HG03378 (cell line): ENCODE measurements at regions not wholly inside any gene's neighbourhood (a gene's known extent, or its start where the extent isn't known, plus 50 kb on each side); places are given as distances from the start of the nearest gene placed in this dataset.

Experiments
- ATAC-seq: cut with Tn5 transposase; IDR thresholded peaks from one replicate; pipeline ENCODE4 v1.9.1; 2021; ENCODE audit warnings: mild to moderate bottlenecking, moderate library complexity; ENCODE audit not compliant: unreplicated experiment

DNA sequence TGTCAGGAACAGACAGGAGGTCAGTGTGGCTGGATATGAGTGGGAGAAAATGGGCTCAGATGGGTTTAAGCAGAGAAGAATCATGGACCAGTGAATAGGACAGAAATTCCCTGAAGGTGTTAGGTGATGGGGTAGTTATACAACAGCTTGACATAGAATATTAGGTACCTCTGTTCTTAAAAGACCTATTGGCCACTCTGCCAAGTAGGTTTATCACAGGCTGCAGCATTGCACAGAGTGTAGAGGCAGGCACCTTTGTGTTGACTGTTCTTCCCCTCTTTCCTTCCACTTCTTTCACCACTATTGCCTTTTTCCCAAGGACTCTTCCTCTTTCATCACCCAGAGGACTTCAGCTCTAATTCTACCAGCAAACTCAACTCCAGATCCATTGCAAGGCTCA, 274.4 kb downstream of the CDCA7 start:
- ATAC-seq: no peak

DNA sequence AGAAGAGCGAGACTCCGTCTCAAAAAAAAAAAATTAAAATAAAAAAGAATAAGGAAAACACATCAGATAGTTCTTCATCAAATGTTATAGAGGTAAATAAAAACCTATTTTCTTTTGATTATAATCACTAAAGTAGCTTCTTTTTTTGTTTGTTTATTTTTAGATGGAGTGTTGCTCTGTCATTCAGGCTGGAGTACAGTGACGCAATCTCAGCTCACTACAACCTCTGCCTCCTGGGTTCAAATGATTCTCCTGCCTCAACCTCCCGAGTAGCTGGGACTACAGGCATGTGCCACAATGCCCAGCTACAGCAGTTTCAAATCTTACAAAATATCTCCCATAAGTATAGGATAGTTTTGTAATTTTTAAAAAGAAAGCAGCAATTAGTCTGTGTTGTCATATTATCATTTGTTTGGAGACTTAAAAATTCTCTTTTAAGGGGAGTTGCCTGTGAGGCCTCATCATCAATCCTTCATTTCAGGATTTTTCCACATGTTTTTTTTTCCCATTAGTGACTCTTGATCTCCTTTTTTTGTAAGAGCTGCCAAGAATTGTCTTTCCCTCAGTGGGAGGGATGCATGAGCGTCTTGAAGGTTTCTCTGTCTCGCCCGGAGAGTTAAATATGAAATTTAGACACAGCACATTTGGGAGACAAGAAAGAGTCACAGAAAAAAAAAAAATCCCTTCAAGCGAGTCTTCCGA, 275.9 kb downstream of the CDCA7 start:
- no peak for ATAC-seq

DNA sequence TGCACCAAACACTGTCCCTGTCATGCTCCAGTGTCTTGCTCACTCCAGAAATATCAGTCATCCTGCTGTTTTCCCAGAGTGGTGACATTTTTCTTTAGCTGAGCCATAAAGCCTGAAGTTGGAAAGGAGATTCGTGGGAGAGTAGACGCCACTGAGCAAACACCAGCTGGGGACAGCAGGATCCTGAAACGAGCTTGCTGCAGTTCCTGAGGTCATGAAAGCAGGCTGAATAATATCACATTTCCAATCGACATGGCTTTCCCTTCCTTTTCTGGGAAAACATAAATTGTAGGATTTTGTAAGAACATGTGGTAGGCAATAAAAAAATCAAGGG, 276.4 kb downstream of the CDCA7 start:
- no peak for ATAC-seq

DNA sequence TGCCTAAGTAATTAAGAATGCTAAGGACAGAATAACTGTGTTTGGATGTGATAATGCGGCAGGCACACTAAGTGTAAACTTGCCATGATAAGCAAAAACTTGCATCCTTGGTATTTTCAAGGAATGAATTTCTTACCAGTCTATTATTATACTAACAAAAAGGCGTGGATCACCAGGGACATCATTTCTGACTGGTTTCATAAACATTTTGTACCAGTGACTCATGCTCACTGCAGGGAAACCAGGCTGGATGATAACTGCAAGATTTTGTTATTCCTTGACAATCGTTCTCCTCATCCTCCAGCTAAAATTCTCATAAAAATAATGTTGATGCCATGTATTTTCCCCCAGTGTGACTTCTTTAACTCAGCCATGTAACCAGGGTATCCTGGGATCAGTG, 289.5 kb downstream of the CDCA7 start:
- no peak for ATAC-seq

DNA sequence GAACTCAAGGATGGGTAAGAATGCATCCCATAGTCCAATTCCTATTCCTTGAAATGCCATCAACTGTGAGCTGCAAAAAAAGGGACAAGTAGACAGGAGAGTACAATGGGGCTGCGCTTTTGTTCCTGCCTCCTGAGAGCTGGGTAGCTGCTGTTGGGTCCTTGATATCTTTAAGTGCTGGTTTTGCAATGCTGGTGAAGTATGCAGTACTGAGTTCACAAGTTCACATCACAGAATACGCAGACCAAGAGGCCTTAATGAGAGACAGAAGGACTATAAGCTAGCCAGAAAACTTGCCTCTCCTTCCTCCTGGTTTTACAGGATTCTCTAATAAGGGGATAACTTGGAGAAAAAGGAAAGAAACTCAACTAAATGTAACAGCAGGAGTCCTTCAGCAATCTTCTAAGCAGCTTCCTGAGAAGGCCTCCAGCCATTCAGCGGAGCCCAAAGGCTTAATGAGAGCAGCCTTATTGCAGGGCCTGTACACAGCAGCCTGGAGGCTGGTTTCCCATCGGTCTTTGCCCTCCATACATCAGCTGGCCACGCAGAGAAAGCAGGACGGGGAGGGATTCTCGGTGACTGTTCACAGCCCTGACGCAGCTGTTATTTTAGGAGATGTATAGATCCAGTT, 293.1 kb downstream of the CDCA7 start:
- ATAC-seq: no peak

DNA sequence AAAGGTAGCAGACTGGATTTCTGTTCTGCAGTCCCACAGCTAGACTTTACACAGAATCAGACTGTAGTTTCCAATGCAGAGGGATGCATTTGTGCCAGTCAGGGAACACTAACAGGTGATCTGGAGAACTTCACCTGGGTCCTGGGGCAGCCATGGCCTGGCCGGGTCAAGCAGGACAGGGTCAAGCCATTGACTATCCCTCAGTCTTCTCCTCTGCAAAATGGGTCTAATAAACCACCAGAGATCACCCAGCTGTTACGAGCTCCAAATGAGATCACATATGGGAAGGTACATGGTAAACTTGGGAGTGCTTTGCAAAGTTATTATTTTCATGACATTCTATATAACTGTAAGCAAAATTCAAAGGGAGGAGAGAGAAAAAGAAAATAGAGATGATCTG, 294.1 kb downstream of the CDCA7 start:
- ATAC-seq: no peak

DNA sequence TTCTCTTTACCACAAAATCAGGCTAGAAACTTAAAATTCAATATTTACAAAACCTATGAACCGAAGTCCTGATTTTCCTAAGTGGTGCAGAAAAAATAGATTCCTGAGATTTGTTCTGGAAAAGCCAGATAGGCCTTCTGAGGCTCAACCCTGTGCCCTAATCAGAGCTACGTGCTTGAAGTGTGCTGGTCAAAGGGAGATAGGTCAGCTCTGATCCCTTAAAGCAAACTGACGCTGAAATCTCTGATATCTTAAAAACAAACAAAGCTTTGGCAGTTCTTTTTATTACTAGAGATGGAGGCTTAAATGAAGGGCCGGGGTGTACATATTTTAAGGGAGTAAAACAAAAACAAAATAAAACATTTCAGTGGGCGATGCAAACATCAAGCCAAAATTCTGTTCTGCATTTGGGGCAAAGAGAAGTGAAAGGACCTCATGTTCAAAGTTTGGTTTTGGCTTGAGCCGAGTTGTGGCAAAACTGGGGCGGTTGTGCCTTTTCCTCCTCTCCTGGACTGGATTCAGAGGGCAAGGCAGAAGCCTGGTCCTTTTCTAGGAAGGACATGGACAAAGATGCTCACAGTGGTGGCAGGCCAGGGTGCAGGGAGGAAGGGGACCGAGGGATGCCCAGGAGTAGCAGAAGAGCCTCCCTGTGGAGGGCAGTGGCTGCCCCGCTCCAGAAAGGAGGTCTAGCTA, 295.0 kb downstream of the CDCA7 start:
- ATAC-seq: no peak

DNA sequence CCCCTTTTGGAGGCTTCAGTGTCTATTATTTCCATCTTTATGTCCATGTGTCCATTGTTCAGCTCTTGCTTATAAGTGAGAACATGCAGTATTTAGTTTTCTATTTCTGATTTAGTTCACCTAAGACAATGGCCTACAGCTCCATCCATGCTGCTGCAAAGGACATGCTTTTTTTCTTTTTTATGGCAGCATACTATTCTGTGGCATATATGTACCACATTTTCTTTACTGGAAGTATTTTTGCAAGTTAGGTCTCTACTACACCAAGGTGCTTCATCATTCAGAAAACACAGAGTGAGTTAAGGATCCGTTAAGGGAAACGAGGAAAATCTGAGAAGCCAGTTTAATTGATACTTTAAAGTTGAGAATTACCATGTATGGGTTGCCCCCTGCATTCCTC, 297.2 kb downstream of the CDCA7 start:
- no peak for ATAC-seq

DNA sequence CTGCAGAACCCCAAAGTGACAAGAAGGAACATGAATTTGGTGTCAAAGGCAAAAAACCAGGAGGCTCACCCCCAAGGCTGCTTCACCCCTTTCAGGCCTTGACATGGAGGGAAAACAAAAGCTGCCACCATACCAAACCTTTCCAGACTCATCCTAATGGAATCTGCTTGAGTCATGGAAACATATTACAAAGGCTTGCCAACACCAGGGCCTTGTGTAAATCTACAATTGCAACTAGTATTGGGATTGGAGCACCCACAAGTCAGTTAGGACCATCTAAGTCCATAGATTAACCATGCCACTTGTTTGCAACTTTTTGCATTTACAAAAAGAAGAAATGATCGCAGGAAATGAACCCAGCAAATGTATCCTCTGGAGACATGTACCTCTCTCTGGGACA, 297.6 kb downstream of the CDCA7 start:
- ATAC-seq: no peak

DNA sequence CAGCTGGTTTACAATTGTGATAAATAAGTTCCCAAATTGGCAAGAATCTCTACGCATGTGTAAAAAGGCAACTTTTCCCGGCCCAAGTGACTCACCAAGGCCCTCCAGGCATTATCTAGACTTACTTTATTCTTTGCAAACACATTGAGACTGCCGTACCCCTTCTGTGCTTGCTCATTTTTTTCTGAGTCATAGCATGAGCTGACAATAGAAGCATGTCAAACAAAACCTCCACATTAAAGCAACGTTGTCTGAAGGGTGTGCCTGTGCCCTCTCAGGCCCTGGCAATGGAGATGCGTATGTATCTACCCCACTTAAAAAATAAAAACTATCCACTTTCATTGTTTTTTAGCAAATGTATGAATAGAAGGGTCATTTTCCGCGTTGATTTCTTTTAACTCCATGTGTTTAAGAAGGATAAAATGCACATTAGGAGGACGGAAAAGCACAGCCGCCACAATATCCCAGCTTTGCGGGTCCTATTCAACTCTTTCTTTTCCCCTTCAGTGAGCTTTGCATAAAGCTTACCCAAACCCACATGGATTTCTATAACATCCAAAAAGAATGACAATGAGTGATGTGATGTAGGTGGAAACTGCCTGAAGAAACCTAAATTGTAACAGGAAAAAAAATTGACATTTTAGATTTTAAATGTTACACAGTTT, 298.2 kb downstream of the CDCA7 start:
- no peak for ATAC-seq

DNA sequence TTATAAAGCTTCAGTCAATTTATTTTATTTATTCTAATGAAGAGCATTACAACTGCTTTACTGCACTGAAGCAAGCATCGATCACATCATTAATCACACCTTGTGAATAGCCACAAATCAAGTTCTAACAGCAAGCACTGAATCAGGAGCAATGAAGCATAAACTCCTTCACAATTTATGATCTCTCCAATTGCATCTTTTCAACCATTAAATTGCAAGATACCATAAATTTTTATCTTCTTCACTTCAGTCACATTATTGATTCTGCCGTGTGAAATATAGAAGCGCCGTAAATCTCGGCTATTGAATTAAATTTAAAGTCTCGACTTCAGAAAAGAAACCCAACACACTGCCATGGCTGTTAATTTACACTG, 298.7 kb downstream of the CDCA7 start:
- no peak for ATAC-seq

DNA sequence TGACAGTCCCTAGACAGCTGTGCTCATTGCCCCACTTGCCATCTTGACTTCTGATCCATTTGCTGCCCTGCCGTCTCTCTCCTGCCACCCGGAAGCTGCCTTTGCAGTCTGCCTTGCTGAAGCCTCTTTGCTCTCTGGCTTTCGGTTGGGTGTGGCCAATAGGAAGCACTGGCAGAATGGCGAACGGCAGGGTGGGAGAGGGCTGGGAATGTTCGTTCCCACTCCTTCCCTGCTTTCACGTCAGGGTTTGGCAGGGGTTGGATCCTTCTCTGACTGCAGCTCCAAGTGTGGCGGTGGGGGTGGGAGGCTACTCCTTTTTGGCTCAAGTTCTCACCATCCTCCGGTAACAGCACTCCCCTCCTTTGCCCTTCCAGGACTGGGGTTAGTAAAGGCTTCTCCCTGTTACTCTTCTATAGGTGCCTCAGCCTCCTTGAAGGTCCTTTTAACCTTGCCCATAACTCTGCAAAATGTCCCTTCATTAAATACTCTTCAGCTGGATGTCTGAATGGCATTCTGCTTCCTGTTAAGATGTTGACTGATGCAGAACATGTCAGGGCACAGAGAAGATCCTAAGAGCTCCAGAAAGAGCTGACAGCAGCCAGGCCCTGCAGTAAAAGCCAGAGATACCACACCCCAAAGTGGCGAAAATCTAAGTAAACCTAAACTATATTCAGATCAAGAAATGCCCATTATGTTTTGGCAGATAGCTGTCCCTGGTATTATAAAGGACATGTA, 299.7 kb downstream of the CDCA7 start:
- ATAC-seq: no peak

DNA sequence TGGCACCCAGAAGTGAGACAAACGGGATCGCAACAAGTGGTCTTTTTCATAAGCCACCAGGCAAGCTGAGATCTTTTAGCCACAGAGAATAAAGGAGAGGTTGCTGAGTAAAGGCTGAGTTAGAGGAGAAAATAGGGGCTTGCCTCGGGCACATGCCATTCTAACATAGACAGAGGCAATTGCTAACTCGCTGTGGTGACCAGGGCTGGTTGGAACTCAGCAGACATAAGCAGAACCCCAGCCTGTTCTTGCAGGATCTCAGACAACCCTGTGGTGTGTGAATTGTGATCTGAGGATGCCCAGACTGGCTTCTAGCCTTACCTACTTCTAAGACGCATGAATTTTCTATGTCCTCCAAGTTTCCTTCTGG, 300.2 kb downstream of the CDCA7 start:
- no peak for ATAC-seq

DNA sequence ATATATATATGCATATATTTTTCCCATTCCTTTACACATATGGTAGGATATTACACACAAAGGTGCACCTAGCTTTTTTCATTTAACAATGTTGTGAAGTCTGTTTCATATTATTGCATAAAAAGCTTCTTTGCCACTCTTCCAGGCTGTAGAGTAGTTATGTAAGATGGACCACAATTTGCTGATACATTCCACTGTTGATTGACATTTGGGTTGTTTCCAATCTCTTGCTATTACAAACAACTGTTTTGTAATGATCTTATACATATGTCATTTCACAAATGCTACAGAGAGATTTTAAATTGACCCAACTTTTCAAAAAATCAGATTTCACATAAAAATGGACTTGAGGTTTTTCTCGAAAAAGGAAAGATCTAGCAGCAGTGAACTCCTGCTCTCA, 301.4 kb downstream of the CDCA7 start:
- ATAC-seq: no peak

DNA sequence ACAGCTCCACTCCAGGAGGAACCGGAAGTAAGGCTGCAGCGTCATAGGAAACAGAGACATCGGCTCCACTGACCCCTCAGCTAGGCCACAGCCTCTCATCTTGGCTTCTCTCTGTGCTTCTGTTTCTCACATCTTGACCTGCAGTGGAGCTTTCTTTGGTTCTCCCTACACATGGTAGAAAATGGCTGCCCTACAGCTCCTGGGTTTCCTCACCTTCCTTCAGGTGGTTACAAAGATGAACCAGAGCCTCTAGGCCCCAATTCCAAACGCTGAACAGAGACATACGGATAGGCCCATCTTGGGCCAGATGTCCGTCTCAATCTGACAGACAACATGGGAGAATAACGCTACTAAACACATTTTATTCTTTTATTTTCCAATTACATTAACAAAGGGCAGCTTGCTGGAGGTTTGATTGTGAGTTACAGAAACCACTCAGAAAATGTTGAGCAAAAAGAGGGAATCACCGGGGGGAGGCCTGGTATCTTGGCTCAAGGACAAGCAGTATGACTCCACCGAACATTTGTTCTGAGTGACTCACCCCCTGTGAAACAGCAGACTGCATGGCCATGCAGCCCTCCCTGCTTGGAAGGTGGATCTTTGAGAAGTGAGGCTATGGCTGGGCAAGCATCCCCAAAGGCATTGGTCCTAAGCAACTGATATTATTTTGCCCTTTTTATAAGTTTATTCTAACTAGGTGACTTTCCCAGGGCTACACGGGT, 303.5 kb downstream of the CDCA7 start:
- no peak for ATAC-seq

DNA sequence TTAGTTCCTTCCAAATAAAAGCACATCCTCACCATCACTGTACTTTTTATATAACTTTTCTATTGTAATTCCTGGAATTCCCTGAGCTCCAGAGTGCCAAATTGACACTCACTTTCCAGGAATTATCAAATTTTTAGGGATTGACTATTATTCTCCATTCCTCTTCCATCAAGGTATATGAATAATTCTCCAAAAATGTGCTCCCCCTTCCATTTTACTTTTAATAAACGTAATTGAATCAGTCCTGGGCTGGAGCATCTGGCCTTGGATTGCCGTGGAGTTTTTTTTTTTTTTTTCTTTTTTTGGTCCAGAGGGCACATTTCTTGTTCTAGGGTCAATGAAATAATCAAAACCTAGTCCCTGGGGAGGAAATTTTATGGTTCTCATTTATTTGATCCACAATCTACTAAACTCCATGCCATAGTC, 304.3 kb downstream of the CDCA7 start:
- ATAC-seq: no peak

DNA sequence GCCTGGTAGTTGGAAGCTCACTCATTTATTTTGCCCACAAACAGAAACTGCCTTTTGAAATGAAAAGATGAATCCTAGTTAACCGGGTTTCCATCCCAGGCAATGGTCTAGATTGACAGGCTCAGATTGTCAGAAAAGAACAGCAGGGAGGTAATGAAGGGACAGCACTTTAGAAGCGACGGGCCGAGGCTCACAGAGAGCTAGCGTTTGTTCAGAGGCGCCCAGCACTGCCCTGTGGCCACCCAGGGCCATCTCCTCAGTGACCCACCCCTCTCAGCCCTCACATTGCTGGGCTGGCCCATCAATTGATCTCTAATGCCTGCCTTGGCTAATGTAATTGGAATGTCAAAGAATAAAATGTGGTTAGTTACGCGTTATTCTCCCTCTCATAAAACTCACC, 304.8 kb downstream of the CDCA7 start:
- no peak for ATAC-seq

DNA sequence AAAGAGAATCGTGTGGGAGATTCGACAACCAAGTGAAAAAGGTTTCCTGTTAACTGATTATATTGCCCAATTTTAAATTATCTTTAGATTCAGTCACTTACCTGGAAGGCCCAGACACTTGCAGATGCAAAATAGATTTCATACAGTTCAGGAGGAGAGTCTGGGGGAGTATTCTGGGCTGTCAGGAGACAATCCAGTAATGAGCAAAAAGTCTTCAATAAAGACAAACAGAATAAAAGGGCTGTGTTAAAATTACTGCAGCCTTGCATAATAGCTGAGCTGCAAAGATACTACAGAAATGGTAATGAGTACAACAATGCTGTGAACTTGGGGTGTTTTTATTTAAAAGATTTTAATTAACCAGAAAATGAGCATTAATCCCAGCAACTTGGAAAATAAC, 303.6 kb downstream of the SP3 start:
- no peak for ATAC-seq

DNA sequence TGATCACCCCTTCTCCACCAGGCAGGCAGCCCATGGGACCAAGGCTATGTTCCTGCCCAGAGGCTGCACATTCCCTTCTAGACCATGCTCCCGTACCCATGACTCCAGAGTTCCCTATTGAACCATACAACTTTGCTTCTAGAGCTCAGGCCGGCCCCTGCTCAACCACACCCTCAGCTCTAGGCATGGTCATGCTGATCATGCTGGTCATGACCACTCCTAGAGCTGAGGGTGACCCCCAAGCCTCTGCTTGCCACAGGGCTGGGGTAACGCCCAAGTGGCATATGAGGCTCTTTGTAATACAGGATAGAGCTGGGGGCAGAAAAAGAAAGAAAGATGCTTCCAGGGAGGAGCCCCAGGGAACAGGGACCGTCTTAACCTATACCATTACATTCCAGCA, 301.8 kb downstream of the SP3 start:
- ATAC-seq: no peak

DNA sequence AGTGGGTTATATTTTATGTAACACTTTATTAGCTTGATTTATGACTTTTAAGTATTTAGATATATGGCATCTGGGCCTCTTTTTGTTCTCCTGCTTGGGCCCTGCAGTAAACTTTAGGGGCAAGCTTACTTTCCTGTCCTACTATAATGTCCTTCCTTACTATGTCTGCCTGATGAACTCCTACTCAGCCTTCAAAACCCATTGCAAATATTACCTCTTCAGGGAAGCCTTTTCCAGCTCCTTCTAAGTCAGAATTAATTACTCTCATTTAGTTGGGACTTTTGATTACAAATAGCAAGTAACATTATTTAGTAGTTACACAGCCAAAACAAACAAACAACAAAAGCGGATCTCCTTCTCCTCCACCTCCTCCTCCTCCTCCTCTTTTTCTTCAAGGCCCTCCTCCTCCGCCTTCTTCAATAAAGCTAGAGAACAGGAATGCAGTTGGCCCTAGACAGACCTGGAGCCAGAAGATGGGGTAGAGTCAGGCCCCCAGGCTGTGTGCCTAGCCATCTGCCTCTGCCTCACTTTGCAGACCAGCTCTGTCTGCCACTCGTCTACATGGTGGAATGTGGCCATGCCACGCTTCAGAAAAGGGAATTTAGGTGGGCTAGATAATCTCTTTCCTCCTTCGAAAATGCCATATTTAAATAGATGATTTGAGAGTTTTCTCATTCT, 301.2 kb downstream of the SP3 start:
- no peak for ATAC-seq
